NT2/D1 (cell line): ENCODE measurements at regions not wholly inside any gene's neighbourhood (a gene's known extent, or its start where the extent isn't known, plus 50 kb on each side); places are given as distances from the start of the nearest gene placed in this dataset.

ENCODE experiments used
- SUZ12 ChIP-seq: IDR thresholded peaks from 2 replicates; pipeline ENCODE4 v1.6.1; 2011; ENCODE audit not compliant: insufficient read length, insufficient read depth; ENCODE audit errors: extremely low read depth
- YY1 ChIP-seq: IDR thresholded peaks from 2 replicates; pipeline ENCODE4 v1.6.1; 2011; ENCODE audit not compliant: insufficient read length, insufficient read depth
- ZNF274 ChIP-seq: IDR thresholded peaks from 2 replicates; pipeline ENCODE4 v1.6.1; 2011; ENCODE audit warnings: mild to moderate bottlenecking, low read depth, low read length

GRCh38 chr2:224196810-224197209 is 157.7 kb upstream of the SERPINE2 start:
- no peak for TF ChIP-seq ZNF274
- no peak for TF ChIP-seq YY1
- no peak for TF ChIP-seq SUZ12
